ENCODE measurements at regions not wholly inside any gene's neighbourhood (a gene's known extent, or its start where the extent isn't known, plus 50 kb on each side); places are given as distances from the start of the nearest gene placed in this dataset.

- H3K9me3 ChIP-seq (ENCODE audit: control insufficient read depth, insufficient read depth, low read length) = no peaks in the 10 kb centered on the region
- Mint-ChIP-seq H3K27me3 (ENCODE audit: low read depth in 2 of 2) (no peaks in the 10 kb centered on the region), H3K4me3 (no peak overlapping the region), H3K9me3 (peaks cover 15 to 21% of the 10 kb centered on the region in 2 donors), H3K27ac (no peak overlapping the region), H3K4me1 (no peaks in the 10 kb centered on the region), H3K36me3 (no peaks in the 10 kb centered on the region)
- intact Hi-C loops (cut with micrococcal nuclease) = no loop called here
- TF ChIP-seq CTCF (IDR thresholded peaks at IDR 0.05) = no peak
- no peak overlapping the region for H3K4me3 ChIP-seq (ENCODE audit: low read length)
- no peak for DNase-seq
- WGBS (ENCODE audit: insufficient coverage) = no CpG with 5 or more reads among the region's 1 CpG
- no peak for ATAC-seq
- H3K36me3 ChIP-seq (ENCODE audit: control insufficient read depth, insufficient read depth, low read length) = no peaks in the 10 kb centered on the region
- H3K27me3 ChIP-seq (ENCODE audit: control insufficient read depth, insufficient read depth, low read length) = no peaks in the 10 kb centered on the region
- H3K4me1 ChIP-seq (ENCODE audit: control insufficient read depth, insufficient read depth, low read length) = no peaks in the 10 kb centered on the region
- H3K27ac ChIP-seq (ENCODE audit: low read length) = no peak overlapping the region
Measured at GRCh38 chr5:100311806-100312205, 223.4 kb upstream of the FAM174A start.

DNA sequence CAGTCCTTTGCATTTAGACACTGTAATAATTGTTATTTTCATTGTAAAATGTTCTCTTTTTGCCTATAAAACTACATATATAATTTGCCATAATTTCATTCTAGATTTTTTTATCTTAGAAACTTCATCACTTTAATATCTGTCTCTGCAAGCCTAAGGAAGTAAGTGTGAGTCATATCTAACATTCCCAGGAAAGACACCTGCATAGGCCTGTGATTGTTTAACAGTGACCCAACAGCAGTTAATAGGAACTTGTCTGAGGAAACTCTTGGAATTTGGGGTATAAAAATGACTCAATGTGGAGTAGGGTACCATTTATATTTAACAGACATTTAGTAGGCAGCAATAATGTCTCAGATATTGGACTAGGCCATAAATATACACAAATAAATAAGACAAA is 229.2 kb upstream of the FAM174A start:
- no peaks in the 10 kb centered on the region for H3K4me1 ChIP-seq (ENCODE audit: control insufficient read depth, insufficient read depth, low read length)
- H3K9me3 ChIP-seq (ENCODE audit: control insufficient read depth, insufficient read depth, low read length) = no peaks in the 10 kb centered on the region
- ATAC-seq = no peak
- no peak for DNase-seq
- intact Hi-C loops (cut with micrococcal nuclease) = no loop called here
- H3K4me3 ChIP-seq (ENCODE audit: low read length) = no peak overlapping the region
- Mint-ChIP-seq H3K27me3 (ENCODE audit: low read depth in 2 of 2) (no peaks in the 10 kb centered on the region), H3K36me3 (no peaks in the 10 kb centered on the region), H3K4me3 (no peak overlapping the region), H3K27ac (no peak overlapping the region), H3K9me3 (peaks cover 0 to 3% of the 10 kb centered on the region in 2 donors), H3K4me1 (no peaks in the 10 kb centered on the region)
- H3K27ac ChIP-seq (ENCODE audit: low read length) = no peak overlapping the region
- no peaks in the 10 kb centered on the region for H3K27me3 ChIP-seq (ENCODE audit: control insufficient read depth, insufficient read depth, low read length)
- no peak for TF ChIP-seq CTCF (IDR thresholded peaks at IDR 0.05)
- no peaks in the 10 kb centered on the region for H3K36me3 ChIP-seq (ENCODE audit: control insufficient read depth, insufficient read depth, low read length)

- Histone ChIP-seq H3K27me3 (ENCODE audit: control insufficient read depth, insufficient read depth, low read length) (no peaks in the 10 kb centered on the region), H3K27ac (ENCODE audit: low read length) (no peak overlapping the region), H3K36me3 (ENCODE audit: control insufficient read depth, insufficient read depth, low read length) (no peaks in the 10 kb centered on the region), H3K9me3 (ENCODE audit: control insufficient read depth, insufficient read depth, low read length) (no peaks in the 10 kb centered on the region), H3K4me3 (ENCODE audit: low read length) (no peak overlapping the region), H3K4me1 (ENCODE audit: control insufficient read depth, insufficient read depth, low read length) (no peaks in the 10 kb centered on the region)
- no peak for DNase-seq
- no peak for ATAC-seq
- intact Hi-C loops (cut with micrococcal nuclease) = no loop called here
- H3K9me3 Mint-ChIP-seq = peaks cover 0 to 2% of the 10 kb centered on the region in 2 donors
- WGBS (ENCODE audit: insufficient coverage) = no CpG with 5 or more reads among the region's 1 CpG
- H3K4me3 Mint-ChIP-seq = no peak overlapping the region
- no peaks in the 10 kb centered on the region for H3K36me3 Mint-ChIP-seq
- no peaks in the 10 kb centered on the region for H3K27me3 Mint-ChIP-seq (ENCODE audit: low read depth in 2 of 2)
- H3K4me1 Mint-ChIP-seq = no peaks in the 10 kb centered on the region
- no peak overlapping the region for H3K27ac Mint-ChIP-seq
- no peak for TF ChIP-seq CTCF (IDR thresholded peaks at IDR 0.05)
Measured at GRCh38 chr5:100303216-100303615, 232.0 kb upstream of the FAM174A start.

DNA sequence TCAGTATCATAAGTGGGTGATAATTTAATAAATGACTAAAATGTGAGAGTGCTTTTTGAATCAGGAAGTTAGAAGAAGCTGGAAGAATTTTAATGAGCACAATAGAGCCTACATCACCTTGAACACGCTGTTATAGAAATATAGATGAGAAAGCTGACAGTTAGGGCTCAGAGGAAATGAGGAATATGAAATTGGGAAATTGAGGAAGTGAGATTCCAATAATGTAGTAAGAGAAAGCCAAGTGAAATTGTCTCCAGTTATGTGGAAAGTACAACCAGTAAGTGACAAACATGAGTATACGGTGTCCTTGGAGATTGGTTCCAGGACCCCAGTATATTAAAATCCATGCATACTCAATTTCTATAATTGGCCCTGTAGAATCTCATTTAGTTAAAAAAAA is 235.9 kb upstream of the FAM174A start:
- no peak for TF ChIP-seq CTCF (IDR thresholded peaks at IDR 0.05)
- no peak overlapping the region for H3K27ac Mint-ChIP-seq
- no peak for ATAC-seq
- no peaks in the 10 kb centered on the region for H3K27me3 Mint-ChIP-seq (ENCODE audit: low read depth in 2 of 2)
- Histone ChIP-seq H3K9me3 (ENCODE audit: control insufficient read depth, insufficient read depth, low read length) (no peaks in the 10 kb centered on the region), H3K4me1 (ENCODE audit: control insufficient read depth, insufficient read depth, low read length) (no peaks in the 10 kb centered on the region), H3K36me3 (ENCODE audit: control insufficient read depth, insufficient read depth, low read length) (no peaks in the 10 kb centered on the region), H3K27me3 (ENCODE audit: control insufficient read depth, insufficient read depth, low read length) (no peaks in the 10 kb centered on the region), H3K27ac (ENCODE audit: low read length) (no peak overlapping the region), H3K4me3 (ENCODE audit: low read length) (no peak overlapping the region)
- peaks cover 0 to 5% of the 10 kb centered on the region in 2 donors for H3K9me3 Mint-ChIP-seq
- intact Hi-C loops (cut with micrococcal nuclease) = no loop called here
- DNase-seq = no peak
- H3K4me1 Mint-ChIP-seq = no peaks in the 10 kb centered on the region
- 89% methylated on average over 1 of the region's 2 CpGs for WGBS (ENCODE audit: insufficient coverage)
- H3K36me3 Mint-ChIP-seq = no peaks in the 10 kb centered on the region
- no peak overlapping the region for H3K4me3 Mint-ChIP-seq
